ENCODE measurements at regions not wholly inside any gene's neighbourhood (a gene's known extent, or its start where the extent isn't known, plus 50 kb on each side); places are given as distances from the start of the nearest gene placed in this dataset.
A peak's percentile ranks its signal among the peaks of the same experiment; 100 is the strongest.
"Not testable (repeated sequence)": the region's sequence is repeated elsewhere in the genome, so short reads cannot be mapped to it uniquely, and the experiment has no call there.

- no peak for DNase-seq (ENCODE audit: low read depth)
Measured at GRCh38 chr5:174522480-174523260, 201.7 kb upstream of the MSX2 start.

- DNase-seq (ENCODE audit: low read depth) = no peak
Measured at GRCh38 chr5:174523311-174524071, 200.9 kb upstream of the MSX2 start.

GRCh38 chr5:174524351-174524750 is 200.0 kb upstream of the MSX2 start:
- no peak for DNase-seq (ENCODE audit: low read depth)

GRCh38 chr5:174526177-174526576 is 198.2 kb upstream of the MSX2 start:
- no peak for DNase-seq (ENCODE audit: low read depth)

- no peak for DNase-seq (ENCODE audit: low read depth)
Measured at GRCh38 chr5:174527916-174528540, 196.4 kb upstream of the MSX2 start.

GRCh38 chr5:174528821-174529544 is 195.4 kb upstream of the MSX2 start:
- DNase-seq (ENCODE audit: low read depth) = no peak

GRCh38 chr5:174529925-174530681 is 194.3 kb upstream of the MSX2 start:
- DNase-seq (ENCODE audit: low read depth) = no peak

- no peak for DNase-seq (ENCODE audit: low read depth)
Measured at GRCh38 chr5:174531782-174532191, 192.6 kb upstream of the MSX2 start.

GRCh38 chr5:174532455-174533453 is 191.6 kb upstream of the MSX2 start:
- DNase-seq (ENCODE audit: low read depth) = peak; percentile 49

GRCh38 chr5:174533751-174534241 is 190.6 kb upstream of the MSX2 start:
- DNase-seq (ENCODE audit: low read depth) = no peak

GRCh38 chr5:174535669-174536068 is 188.7 kb upstream of the MSX2 start:
- DNase-seq (ENCODE audit: low read depth) = no peak

- not testable (repeated sequence) for DNase-seq (ENCODE audit: low read depth)
Measured at GRCh38 chr5:174539823-174540222, 184.6 kb upstream of the MSX2 start.

GRCh38 chr5:174542037-174542436 is 182.3 kb upstream of the MSX2 start:
- no peak for DNase-seq (ENCODE audit: low read depth)

GRCh38 chr5:174542471-174542870 is 181.9 kb upstream of the MSX2 start:
- DNase-seq (ENCODE audit: low read depth) = no peak

- DNase-seq (ENCODE audit: low read depth) = no peak
Measured at GRCh38 chr5:174545926-174546325, 178.5 kb upstream of the MSX2 start.

GRCh38 chr5:174547814-174548213 is 176.6 kb upstream of the MSX2 start:
- no peak for DNase-seq (ENCODE audit: low read depth)

- DNase-seq (ENCODE audit: low read depth) = no peak
Measured at GRCh38 chr5:174549254-174549653, 175.1 kb upstream of the MSX2 start.

- DNase-seq (ENCODE audit: low read depth) = no peak
Measured at GRCh38 chr5:174550026-174550425, 174.4 kb upstream of the MSX2 start.

GRCh38 chr5:174552428-174552827 is 172.0 kb upstream of the MSX2 start:
- DNase-seq (ENCODE audit: low read depth) = no peak

GRCh38 chr5:174553556-174553955 is 170.8 kb upstream of the MSX2 start:
- DNase-seq (ENCODE audit: low read depth) = no peak
